GM18861 (cell line): ENCODE measurements at regions not wholly inside any gene's neighbourhood (a gene's known extent, or its start where the extent isn't known, plus 50 kb on each side); places are given as distances from the start of the nearest gene placed in this dataset.

ENCODE experiments used
- ATAC-seq: cut with Tn5 transposase; IDR thresholded peaks from one replicate; pipeline ENCODE4 v1.9.1; 2021; ENCODE audit not compliant: unreplicated experiment

GRCh38 chr11:110986016-110986415 is 259.5 kb upstream of the POU2AF2 start:
- ATAC-seq: no peak

DNA sequence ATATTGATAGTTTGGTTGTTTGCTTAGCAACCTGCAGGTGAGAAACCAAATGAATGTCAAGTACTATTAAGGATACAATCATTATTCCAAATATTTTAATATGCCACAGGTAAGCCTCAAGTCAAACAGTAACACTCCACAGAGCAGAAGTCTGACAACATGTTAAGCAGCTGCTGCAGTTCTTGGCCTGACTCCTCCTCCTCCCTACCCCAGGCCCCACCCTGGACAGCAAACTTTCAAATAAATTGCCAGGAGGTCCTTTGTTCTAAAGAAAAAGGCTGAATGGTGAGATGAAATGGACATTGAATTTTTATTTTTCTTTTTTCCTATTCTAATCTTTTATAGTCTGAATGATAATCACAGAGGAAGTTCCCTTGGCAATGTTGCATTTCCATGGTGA is 260.0 kb upstream of the POU2AF2 start:
- no peak for ATAC-seq

DNA sequence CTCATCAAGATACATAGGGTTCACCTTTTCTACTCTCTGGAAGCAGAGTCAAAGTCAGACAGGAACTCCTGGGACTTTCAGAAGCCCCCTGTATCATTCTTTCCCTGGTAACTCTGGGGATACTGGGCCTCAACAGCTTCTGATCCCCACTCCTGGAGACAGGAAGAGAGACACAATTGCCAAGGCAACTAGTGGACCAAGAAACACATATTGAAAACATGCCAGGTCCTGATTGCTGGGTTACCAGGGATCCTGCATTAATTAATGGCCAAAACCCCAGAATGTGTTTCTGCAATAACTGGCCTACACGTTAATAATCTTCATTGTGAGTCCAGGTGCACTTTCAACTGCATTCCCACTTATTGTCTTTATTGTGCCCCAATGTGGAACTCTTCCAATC is 260.8 kb upstream of the POU2AF2 start:
- no peak for ATAC-seq

DNA sequence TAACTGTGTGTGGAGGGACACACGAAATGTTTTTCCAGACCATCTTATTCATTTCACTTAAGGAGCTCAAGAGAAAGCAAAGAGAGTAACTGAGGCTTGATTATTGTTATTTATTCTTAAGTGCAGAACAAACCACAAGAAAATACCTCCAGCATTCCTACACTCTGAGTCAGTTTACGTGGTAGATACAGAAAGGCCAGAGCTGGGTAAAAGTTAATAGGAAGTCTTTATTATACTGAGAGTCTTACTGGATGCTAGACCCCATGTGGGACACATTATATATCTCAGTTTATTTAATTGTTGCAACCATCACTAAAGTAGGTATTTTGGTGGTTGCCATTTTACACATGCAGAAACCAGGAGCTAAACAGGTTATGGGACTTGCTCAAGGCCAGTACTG is 261.4 kb upstream of the POU2AF2 start:
- no peak for ATAC-seq

- no peak for ATAC-seq
Observed at GRCh38 chr11:110982214-110982613, 263.3 kb upstream of the POU2AF2 start.

DNA sequence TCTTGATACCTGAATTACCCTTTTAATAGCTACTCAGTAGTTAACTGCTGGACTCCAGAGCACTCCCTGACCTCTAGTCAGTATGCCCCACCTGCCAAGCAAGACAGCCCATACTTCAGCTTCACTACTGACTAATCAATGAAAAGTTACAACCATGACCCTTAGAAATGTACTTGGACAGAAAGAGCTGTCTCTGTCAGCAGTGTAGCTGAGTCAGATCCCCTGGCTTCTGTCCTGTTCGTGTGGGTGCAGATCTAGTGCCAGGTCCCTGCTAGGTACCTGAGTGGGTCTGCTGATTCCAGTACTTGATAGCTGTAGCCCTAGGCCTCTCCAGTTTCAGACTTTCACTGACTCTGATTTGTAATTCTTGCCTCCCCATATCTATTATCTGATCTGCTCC is 265.8 kb upstream of the POU2AF2 start:
- ATAC-seq: no peak

DNA sequence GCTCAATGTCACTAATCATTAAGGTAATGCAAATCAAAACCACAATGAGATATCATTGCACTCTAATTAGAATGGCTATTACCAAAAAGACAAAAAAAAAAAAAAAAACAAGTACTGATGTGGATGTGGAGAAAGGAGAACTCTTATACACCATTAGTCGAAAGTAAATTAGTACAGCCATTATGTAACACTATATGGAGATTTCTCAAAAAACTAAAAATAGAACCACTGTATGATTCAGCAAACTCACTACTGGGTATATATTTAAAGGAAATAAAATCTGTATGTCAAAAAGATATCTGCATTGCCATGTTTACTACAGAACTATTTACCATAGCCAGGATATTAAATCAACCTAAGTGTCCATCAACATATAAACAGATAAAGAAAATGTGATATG is 265.4 kb upstream of the ARHGAP20 start:
- no peak for ATAC-seq

- no peak for ATAC-seq
Observed at GRCh38 chr11:110974731-110975130, 262.5 kb upstream of the ARHGAP20 start.

DNA sequence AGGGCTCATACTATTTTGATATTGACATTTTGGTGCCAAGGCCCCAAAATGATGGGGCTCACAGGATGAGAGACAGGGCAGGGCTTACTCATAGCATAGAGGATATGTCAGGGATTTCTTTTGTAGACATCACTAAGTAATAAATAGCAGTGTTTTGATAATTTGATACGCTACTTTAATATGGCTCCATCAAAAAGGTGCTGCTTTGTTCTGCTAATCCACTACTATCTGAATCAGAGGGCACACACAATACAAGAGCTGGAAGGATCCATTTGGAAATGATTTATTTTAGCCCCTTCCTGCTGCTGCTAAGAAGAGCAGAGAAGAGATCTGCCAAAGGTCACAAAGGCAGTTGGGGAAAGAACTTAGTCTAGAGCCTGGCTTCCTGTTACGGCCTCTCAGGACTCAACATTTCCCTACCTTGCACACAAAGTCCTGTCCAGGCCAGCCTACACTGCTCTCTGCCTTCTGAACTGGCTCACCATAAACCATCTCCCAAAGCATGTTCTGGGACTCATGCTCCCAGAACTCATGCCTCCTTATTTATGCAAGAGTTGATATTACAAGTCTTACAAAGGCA is 261.3 kb upstream of the ARHGAP20 start:
- no peak for ATAC-seq

GRCh38 chr11:110972640-110973039 is 260.4 kb upstream of the ARHGAP20 start:
- ATAC-seq: no peak

DNA sequence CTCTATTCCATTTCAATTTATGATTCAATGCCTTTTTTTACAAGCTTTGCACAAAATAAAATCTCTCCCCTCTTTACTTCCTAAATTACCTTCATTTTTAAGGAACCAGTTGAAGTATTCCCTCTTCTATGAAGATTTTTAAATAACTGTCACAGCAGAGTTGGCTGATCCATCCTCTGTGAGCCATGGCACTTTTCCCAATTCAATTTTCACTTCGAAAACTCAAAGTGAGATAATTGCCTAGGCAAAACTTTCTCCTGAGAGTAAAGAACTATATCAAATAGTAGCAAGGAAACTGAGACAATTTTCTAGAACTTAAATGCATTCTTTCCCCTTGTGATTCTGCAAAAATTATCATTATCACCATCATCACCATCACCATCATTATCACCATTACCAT is 259.9 kb upstream of the ARHGAP20 start:
- ATAC-seq: no peak

GRCh38 chr11:110971140-110971539 is 258.9 kb upstream of the ARHGAP20 start:
- no peak for ATAC-seq

DNA sequence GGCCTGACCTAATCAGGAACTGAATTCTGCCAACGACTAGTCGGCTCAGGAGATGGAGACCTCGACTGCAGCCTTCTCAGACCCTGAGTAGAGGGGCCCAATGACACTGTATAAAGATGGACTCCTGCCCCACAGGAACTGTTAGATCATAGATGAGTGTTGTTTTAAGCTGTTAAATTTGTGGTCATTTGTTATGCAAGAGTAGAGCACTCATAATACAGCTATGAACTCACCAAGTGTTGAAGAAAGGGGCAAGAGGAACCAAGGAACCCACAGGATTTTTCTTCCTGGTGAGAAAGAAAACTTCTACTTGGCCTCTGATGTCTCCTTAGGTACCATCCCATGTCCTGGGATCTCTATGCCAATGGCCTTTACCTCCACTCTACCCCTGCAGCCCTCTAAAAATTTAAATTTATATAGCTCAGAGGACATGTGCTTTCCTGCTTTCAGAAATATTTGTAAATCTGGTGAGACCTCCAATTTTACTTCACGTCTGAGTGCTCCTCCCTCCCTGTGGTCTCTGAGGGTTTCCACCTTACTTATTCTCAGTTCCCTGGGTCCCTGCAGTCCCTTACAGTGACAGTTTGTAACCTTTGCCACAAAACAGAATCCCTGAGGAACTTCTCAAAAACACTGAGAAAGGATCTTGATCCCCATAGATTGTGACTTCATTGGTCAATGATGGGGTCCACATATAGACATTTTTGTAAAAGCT is 256.3 kb upstream of the ARHGAP20 start:
- no peak for ATAC-seq

- no peak for ATAC-seq
Observed at GRCh38 chr11:110966131-110966530, 253.9 kb upstream of the ARHGAP20 start.

DNA sequence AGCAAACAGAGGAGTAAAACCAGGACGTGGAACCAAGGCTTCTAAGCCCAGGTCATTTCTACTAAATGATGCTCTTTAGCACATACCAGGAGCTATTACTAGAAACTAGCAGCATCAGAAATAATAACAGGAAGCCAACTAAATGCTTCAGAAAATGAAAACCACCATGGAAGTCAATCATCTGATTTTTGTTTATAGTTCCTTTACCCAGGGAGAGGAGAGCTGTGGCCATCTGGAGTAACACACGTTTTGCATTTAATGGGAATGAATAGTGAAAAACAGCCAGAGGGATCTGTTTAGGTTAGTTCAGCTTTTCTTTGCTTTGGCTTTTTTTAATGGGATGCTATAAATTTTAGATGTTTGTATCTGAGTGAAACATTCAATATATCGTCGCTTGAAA is 250.7 kb upstream of the ARHGAP20 start:
- ATAC-seq: no peak

- ATAC-seq: no peak
Observed at GRCh38 chr11:110960167-110960566, 247.9 kb upstream of the ARHGAP20 start.

- no peak for ATAC-seq
Observed at GRCh38 chr11:110958216-110958615, 246.0 kb upstream of the ARHGAP20 start.

GRCh38 chr11:110955776-110956175 is 243.5 kb upstream of the ARHGAP20 start:
- no peak for ATAC-seq

GRCh38 chr11:110951950-110952503 is 239.8 kb upstream of the ARHGAP20 start:
- no peak for ATAC-seq

DNA sequence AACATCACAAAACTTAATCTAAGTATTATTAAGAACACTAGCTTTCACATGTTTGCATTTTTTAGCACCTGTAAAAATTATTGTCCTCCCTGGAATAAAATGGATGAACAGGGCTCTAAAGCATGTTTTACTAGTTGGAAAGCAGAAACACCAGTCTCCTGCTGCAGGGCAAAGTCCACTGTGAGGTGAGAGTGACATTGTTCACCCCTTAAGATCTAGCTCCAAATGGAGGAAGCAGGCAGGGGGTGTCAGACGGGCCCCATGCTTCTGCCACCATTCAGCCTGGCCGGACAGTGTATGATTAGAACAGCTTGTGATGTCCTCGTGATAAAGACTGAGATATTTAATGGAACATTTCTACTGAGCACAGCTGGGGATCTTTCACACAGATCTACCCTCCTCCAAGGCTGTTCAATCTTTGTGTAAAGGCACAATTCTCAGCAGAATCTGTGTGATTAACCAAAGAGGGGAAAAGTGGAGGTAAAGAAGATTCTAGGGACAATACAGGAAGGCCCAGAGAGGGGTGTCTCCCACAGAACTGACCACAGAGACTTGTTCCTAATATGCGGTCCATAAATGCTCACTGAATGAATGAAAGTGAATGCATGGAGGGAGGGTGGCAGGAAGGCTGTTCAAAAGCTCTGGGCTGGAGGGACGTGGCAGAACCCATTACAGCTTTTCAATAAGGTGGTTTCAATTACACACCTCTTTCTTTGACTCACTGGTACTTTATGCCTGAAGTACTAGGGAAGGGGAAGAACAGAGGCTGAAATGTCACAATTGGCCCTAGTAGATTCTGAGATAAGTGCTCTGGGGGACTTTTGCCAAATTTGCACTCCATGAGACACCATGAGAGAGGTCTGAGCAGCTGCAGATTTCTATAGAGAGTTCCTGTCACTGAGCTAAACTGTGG is 239.1 kb upstream of the ARHGAP20 start:
- no peak for ATAC-seq

- ATAC-seq: no peak
Observed at GRCh38 chr11:110948112-110948511, 235.9 kb upstream of the ARHGAP20 start.

- ATAC-seq: no peak
Observed at GRCh38 chr11:110947096-110947495, 234.9 kb upstream of the ARHGAP20 start.
